ENCODE measurements at regions not wholly inside any gene's neighbourhood (a gene's known extent, or its start where the extent isn't known, plus 50 kb on each side); places are given as distances from the start of the nearest gene placed in this dataset.
"Not testable (repeated sequence)": the region's sequence is repeated elsewhere in the genome, so short reads cannot be mapped to it uniquely, and the experiment has no call there.

GRCh38 chr15:95032156-95032555, 800.8 kb downstream of the MCTP2 start:
- H3K9me3 ChIP-seq (ENCODE audit: control insufficient read depth, insufficient read depth, low read length) = no peaks in the 10 kb centered on the region
- H3K4me1 ChIP-seq (ENCODE audit: control insufficient read depth, insufficient read depth, low read length) = peaks cover 12% of the 10 kb centered on the region
- no peak overlapping the region for H3K27ac ChIP-seq (ENCODE audit: low read depth, low read length)
- H3K9ac ChIP-seq (ENCODE audit: low read depth, low read length) = no peak overlapping the region
- H3K4me3 ChIP-seq (ENCODE audit: low read depth, low read length) = no peak overlapping the region
- H3K36me3 ChIP-seq (ENCODE audit: control insufficient read depth, insufficient read depth, low read length) = no peaks in the 10 kb centered on the region
- H3K27me3 ChIP-seq (ENCODE audit: control insufficient read depth, insufficient read depth, low read length) = no peaks in the 10 kb centered on the region

- Histone ChIP-seq H3K27me3 (ENCODE audit: control insufficient read depth, insufficient read depth, low read length) (no peaks in the 10 kb centered on the region), H3K9ac (ENCODE audit: low read depth, low read length) (no peak overlapping the region), H3K4me3 (ENCODE audit: low read depth, low read length) (no peak overlapping the region), H3K9me3 (ENCODE audit: control insufficient read depth, insufficient read depth, low read length) (no peaks in the 10 kb centered on the region), H3K36me3 (ENCODE audit: control insufficient read depth, insufficient read depth, low read length) (no peaks in the 10 kb centered on the region), H3K27ac (ENCODE audit: low read depth, low read length) (no peak overlapping the region), H3K4me1 (ENCODE audit: control insufficient read depth, insufficient read depth, low read length) (peaks cover 12% of the 10 kb centered on the region)
These were observed 803.7 kb downstream of the MCTP2 start for GRCh38 chr15:95035106-95035505.

- H3K9me3 ChIP-seq (ENCODE audit: control insufficient read depth, insufficient read depth, low read length) = no peaks in the 10 kb centered on the region
- no peaks in the 10 kb centered on the region for H3K27me3 ChIP-seq (ENCODE audit: control insufficient read depth, insufficient read depth, low read length)
- no peaks in the 10 kb centered on the region for H3K36me3 ChIP-seq (ENCODE audit: control insufficient read depth, insufficient read depth, low read length)
- no peak overlapping the region for H3K4me3 ChIP-seq (ENCODE audit: low read depth, low read length)
- H3K9ac ChIP-seq (ENCODE audit: low read depth, low read length) = no peak overlapping the region
- H3K4me1 ChIP-seq (ENCODE audit: control insufficient read depth, insufficient read depth, low read length) = peaks cover 35% of the 10 kb centered on the region
- no peak overlapping the region for H3K27ac ChIP-seq (ENCODE audit: low read depth, low read length)
These were observed 809.9 kb downstream of the MCTP2 start for GRCh38 chr15:95041297-95041696.

GRCh38 chr15:95043236-95043932, 812.0 kb downstream of the MCTP2 start:
- peak overlapping the region; percentile 73 for H3K27ac ChIP-seq (ENCODE audit: low read depth, low read length)
- peaks cover 14% of the 10 kb centered on the region for H3K9me3 ChIP-seq (ENCODE audit: control insufficient read depth, insufficient read depth, low read length)
- H3K36me3 ChIP-seq (ENCODE audit: control insufficient read depth, insufficient read depth, low read length); H3K4me3 ChIP-seq (ENCODE audit: low read depth, low read length); H3K9ac ChIP-seq (ENCODE audit: low read depth, low read length); H3K27me3 ChIP-seq (ENCODE audit: control insufficient read depth, insufficient read depth, low read length): not testable (repeated sequence)
- peaks cover 40% of the 10 kb centered on the region for H3K4me1 ChIP-seq (ENCODE audit: control insufficient read depth, insufficient read depth, low read length)

- H3K4me1 ChIP-seq (ENCODE audit: control insufficient read depth, insufficient read depth, low read length) = peaks cover 40% of the 10 kb centered on the region
- peaks cover 16% of the 10 kb centered on the region for H3K9me3 ChIP-seq (ENCODE audit: control insufficient read depth, insufficient read depth, low read length)
- peak overlapping the region; percentile 73 for H3K27ac ChIP-seq (ENCODE audit: low read depth, low read length)
- H3K36me3 ChIP-seq (ENCODE audit: control insufficient read depth, insufficient read depth, low read length) = no peaks in the 10 kb centered on the region
- no peak overlapping the region for H3K4me3 ChIP-seq (ENCODE audit: low read depth, low read length)
- no peak overlapping the region for H3K9ac ChIP-seq (ENCODE audit: low read depth, low read length)
- H3K27me3 ChIP-seq (ENCODE audit: control insufficient read depth, insufficient read depth, low read length) = no peaks in the 10 kb centered on the region
These were observed 812.6 kb downstream of the MCTP2 start for GRCh38 chr15:95043933-95044313.

GRCh38 chr15:95044745-95045417, 813.5 kb downstream of the MCTP2 start:
- Histone ChIP-seq H3K9me3 (ENCODE audit: control insufficient read depth, insufficient read depth, low read length) (peaks cover 21% of the 10 kb centered on the region), H3K27me3 (ENCODE audit: control insufficient read depth, insufficient read depth, low read length) (no peaks in the 10 kb centered on the region), H3K9ac (ENCODE audit: low read depth, low read length) (no peak overlapping the region), H3K4me3 (ENCODE audit: low read depth, low read length) (peak overlapping the region; percentile 9), H3K36me3 (ENCODE audit: control insufficient read depth, insufficient read depth, low read length) (no peaks in the 10 kb centered on the region), H3K27ac (ENCODE audit: low read depth, low read length) (peak overlapping the region; percentile 79), H3K4me1 (ENCODE audit: control insufficient read depth, insufficient read depth, low read length) (peaks cover 40% of the 10 kb centered on the region)

GRCh38 chr15:95051861-95052260, 820.5 kb downstream of the MCTP2 start:
- peaks cover 22% of the 10 kb centered on the region for H3K9me3 ChIP-seq (ENCODE audit: control insufficient read depth, insufficient read depth, low read length)
- no peak overlapping the region for H3K9ac ChIP-seq (ENCODE audit: low read depth, low read length)
- no peaks in the 10 kb centered on the region for H3K4me1 ChIP-seq (ENCODE audit: control insufficient read depth, insufficient read depth, low read length)
- no peak overlapping the region for H3K27ac ChIP-seq (ENCODE audit: low read depth, low read length)
- no peaks in the 10 kb centered on the region for H3K27me3 ChIP-seq (ENCODE audit: control insufficient read depth, insufficient read depth, low read length)
- H3K36me3 ChIP-seq (ENCODE audit: control insufficient read depth, insufficient read depth, low read length) = no peaks in the 10 kb centered on the region
- H3K4me3 ChIP-seq (ENCODE audit: low read depth, low read length) = no peak overlapping the region

GRCh38 chr15:95059346-95059905, 828.1 kb downstream of the MCTP2 start:
- no peak overlapping the region for H3K27ac ChIP-seq (ENCODE audit: low read depth, low read length)
- no peaks in the 10 kb centered on the region for H3K27me3 ChIP-seq (ENCODE audit: control insufficient read depth, insufficient read depth, low read length)
- no peaks in the 10 kb centered on the region for H3K36me3 ChIP-seq (ENCODE audit: control insufficient read depth, insufficient read depth, low read length)
- no peak overlapping the region for H3K9ac ChIP-seq (ENCODE audit: low read depth, low read length)
- H3K4me1 ChIP-seq (ENCODE audit: control insufficient read depth, insufficient read depth, low read length) = no peaks in the 10 kb centered on the region
- peaks cover 12% of the 10 kb centered on the region for H3K9me3 ChIP-seq (ENCODE audit: control insufficient read depth, insufficient read depth, low read length)
- no peak overlapping the region for H3K4me3 ChIP-seq (ENCODE audit: low read depth, low read length)

GRCh38 chr15:95068701-95069521, 837.5 kb downstream of the MCTP2 start:
- no peaks in the 10 kb centered on the region for H3K4me1 ChIP-seq (ENCODE audit: control insufficient read depth, insufficient read depth, low read length)
- no peak overlapping the region for H3K4me3 ChIP-seq (ENCODE audit: low read depth, low read length)
- no peaks in the 10 kb centered on the region for H3K27me3 ChIP-seq (ENCODE audit: control insufficient read depth, insufficient read depth, low read length)
- H3K9me3 ChIP-seq (ENCODE audit: control insufficient read depth, insufficient read depth, low read length) = peaks cover 7% of the 10 kb centered on the region; the same call in 1 of the 2 replicates
- no peak overlapping the region for H3K27ac ChIP-seq (ENCODE audit: low read depth, low read length)
- no peak overlapping the region for H3K9ac ChIP-seq (ENCODE audit: low read depth, low read length)
- H3K36me3 ChIP-seq (ENCODE audit: control insufficient read depth, insufficient read depth, low read length) = no peaks in the 10 kb centered on the region

- no peaks in the 10 kb centered on the region for H3K27me3 ChIP-seq (ENCODE audit: control insufficient read depth, insufficient read depth, low read length)
- no peak overlapping the region for H3K27ac ChIP-seq (ENCODE audit: low read depth, low read length)
- no peaks in the 10 kb centered on the region for H3K36me3 ChIP-seq (ENCODE audit: control insufficient read depth, insufficient read depth, low read length)
- H3K9me3 ChIP-seq (ENCODE audit: control insufficient read depth, insufficient read depth, low read length) = no peaks in the 10 kb centered on the region
- H3K9ac ChIP-seq (ENCODE audit: low read depth, low read length) = no peak overlapping the region
- no peak overlapping the region for H3K4me3 ChIP-seq (ENCODE audit: low read depth, low read length)
- no peaks in the 10 kb centered on the region for H3K4me1 ChIP-seq (ENCODE audit: control insufficient read depth, insufficient read depth, low read length)
These were observed 844.7 kb downstream of the MCTP2 start for GRCh38 chr15:95075792-95076677.
